ENCODE measurements at regions not wholly inside any gene's neighbourhood (a gene's known extent, or its start where the extent isn't known, plus 50 kb on each side); places are given as distances from the start of the nearest gene placed in this dataset.

DNA sequence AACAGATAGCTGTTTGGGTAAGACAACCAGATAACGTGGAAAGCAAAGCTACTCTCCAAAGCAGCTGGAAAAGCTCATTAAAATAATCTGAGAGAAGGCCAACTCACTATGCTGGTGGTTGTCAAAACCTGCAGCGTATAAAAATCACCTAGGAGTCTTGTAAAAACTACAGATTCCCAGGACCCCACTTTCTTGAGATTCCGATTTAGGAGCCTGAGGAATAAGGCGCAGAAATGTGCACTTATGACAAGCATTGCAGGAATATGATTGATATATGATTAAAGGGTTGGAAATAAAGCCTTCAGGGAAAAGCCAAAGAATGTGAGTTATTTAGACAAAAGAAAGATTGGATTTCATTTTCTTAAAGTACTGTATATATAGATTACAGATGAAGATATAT lies 285.0 kb upstream of the PTGER4 start:
- CTCF ChIA-PET, result no interaction called here
- no peak for DNase-seq (ENCODE audit: extremely low spot score)
- POLR2A ChIA-PET, result no interaction called here
- no peak for TF ChIP-seq HDGF (IDR thresholded peaks at IDR 0.05; ENCODE audit: borderline replicate concordance)
- TF ChIP-seq FOXM1 (IDR thresholded peaks at IDR 0.05; ENCODE audit: borderline replicate concordance), result no peak
- no peak for TF ChIP-seq L3MBTL2 (conservative IDR thresholded peaks at IDR 0.05)
- no peak for TF ChIP-seq SP1 (IDR thresholded peaks at IDR 0.05)
- TF ChIP-seq FOXA1 (IDR thresholded peaks at IDR 0.05), result no peak
- TF ChIP-seq FOXK2 (IDR thresholded peaks at IDR 0.05), result no peak
- no peak for TF ChIP-seq CTBP1 (IDR thresholded peaks at IDR 0.05; ENCODE audit: borderline replicate concordance)
- TF ChIP-seq LEF1 (IDR thresholded peaks at IDR 0.05; ENCODE audit: borderline replicate concordance), result no peak
- TF ChIP-seq ZNF384 (IDR thresholded peaks at IDR 0.05), result no peak
- no peak for TF ChIP-seq SUZ12 (IDR thresholded peaks at IDR 0.05)
- TF ChIP-seq BHLHE40 (IDR thresholded peaks at IDR 0.05; ENCODE audit: borderline replicate concordance), result no peak
- TF ChIP-seq ARNT (IDR thresholded peaks at IDR 0.05), result no peak
- no peak for TF ChIP-seq NFRKB (IDR thresholded peaks at IDR 0.05)
- no peak for TF ChIP-seq ELF4 (IDR thresholded peaks at IDR 0.05)
- no peak for TF ChIP-seq TARDBP (IDR thresholded peaks at IDR 0.05)
- TF ChIP-seq, protein P1, sequence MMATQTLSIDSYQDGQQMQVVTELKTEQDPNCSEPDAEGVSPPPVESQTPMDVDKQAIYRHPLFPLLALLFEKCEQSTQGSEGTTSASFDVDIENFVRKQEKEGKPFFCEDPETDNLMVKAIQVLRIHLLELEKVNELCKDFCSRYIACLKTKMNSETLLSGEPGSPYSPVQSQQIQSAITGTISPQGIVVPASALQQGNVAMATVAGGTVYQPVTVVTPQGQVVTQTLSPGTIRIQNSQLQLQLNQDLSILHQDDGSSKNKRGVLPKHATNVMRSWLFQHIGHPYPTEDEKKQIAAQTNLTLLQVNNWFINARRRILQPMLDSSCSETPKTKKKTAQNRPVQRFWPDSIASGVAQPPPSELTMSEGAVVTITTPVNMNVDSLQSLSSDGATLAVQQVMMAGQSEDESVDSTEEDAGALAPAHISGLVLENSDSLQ (IDR thresholded peaks at IDR 0.05), result no peak

DNA sequence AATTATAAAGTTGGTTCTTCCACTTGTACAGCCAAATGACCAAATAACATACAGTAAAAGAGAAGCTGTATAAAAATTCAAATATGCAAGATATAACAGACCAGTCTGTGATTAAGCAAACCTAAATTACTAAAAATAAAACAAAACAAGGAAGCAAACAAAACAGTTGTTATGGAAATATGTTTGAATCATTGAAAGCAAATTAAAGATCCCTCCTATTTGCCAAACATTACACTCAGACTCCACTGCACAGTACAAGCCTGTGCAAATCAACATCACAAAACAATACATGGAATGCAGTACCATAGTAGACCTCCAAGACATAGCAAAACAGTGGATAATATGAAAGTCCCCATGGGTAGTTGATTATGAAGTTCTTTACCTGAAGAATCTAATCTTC lies 288.1 kb upstream of the PTGER4 start:
- CTCF ChIA-PET, result no interaction called here
- no peak for DNase-seq (ENCODE audit: extremely low spot score)
- TF ChIP-seq ZNF384 (IDR thresholded peaks at IDR 0.05) (no peak), FOXM1 (IDR thresholded peaks at IDR 0.05; ENCODE audit: borderline replicate concordance) (no peak), LEF1 (IDR thresholded peaks at IDR 0.05; ENCODE audit: borderline replicate concordance) (no peak), SUZ12 (IDR thresholded peaks at IDR 0.05) (no peak), CTBP1 (IDR thresholded peaks at IDR 0.05; ENCODE audit: borderline replicate concordance) (no peak), HDGF (IDR thresholded peaks at IDR 0.05; ENCODE audit: borderline replicate concordance) (no peak)
- POLR2A ChIA-PET, result no interaction called here

DNA sequence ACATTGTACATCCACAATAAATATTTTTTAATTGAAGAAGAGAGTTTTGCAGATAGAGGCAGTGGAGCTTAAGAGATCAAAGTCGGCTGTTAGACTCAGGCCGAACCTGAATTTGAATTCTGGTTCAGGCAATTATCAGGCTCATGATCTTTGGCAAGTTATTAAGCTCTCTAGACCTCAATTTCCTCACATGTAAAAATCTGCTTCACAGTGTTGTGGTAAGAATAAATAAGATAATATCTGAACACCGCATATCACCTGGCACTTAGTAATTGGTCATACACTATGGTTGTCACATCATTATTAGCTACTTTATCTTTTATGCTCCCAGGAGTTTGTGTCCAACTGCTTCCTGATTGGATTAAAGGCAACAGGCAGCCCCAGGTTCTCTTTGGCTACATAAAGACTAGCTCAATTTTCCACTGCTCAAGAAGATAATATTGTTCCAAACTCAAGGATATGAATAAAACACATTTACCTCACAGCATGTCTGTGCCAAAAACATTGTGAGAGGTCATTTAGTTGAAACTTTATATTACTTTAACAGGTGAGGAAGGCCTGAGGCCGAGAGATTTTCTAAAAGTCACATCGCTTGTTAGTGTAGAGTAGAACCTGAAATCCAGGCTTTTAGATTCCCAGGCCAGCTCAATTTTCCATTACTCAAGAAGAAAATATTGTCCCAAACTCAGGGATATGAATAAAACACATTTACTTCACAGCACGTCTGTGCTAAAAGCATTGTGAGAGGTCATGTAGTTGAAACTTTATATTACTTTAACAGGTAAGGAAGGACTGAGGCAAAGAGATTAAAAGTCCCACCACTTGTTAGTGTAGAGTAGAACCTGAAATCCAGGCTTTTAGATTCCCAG lies 289.2 kb upstream of the PTGER4 start:
- no peak for DNase-seq (ENCODE audit: extremely low spot score)
- TF ChIP-seq SUZ12 (IDR thresholded peaks at IDR 0.05) (no peak), FOXK2 (IDR thresholded peaks at IDR 0.05) (no peak), ELF4 (IDR thresholded peaks at IDR 0.05) (no peak), LEF1 (IDR thresholded peaks at IDR 0.05; ENCODE audit: borderline replicate concordance) (no peak), TARDBP (IDR thresholded peaks at IDR 0.05) (no peak), CTBP1 (IDR thresholded peaks at IDR 0.05; ENCODE audit: borderline replicate concordance) (no peak), ARNT (IDR thresholded peaks at IDR 0.05) (no peak), HDGF (IDR thresholded peaks at IDR 0.05; ENCODE audit: borderline replicate concordance) (no peak), L3MBTL2 (conservative IDR thresholded peaks at IDR 0.05) (no peak), SP1 (IDR thresholded peaks at IDR 0.05) (no peak), FOXM1 (IDR thresholded peaks at IDR 0.05; ENCODE audit: borderline replicate concordance) (no peak), BHLHE40 (IDR thresholded peaks at IDR 0.05; ENCODE audit: borderline replicate concordance) (no peak), ZNF384 (IDR thresholded peaks at IDR 0.05) (no peak), FOXA1 (IDR thresholded peaks at IDR 0.05) (no peak), NFRKB (IDR thresholded peaks at IDR 0.05) (no peak)
- TF ChIP-seq, protein P1 (IDR thresholded peaks at IDR 0.05), result no peak
- ChIA-PET CTCF (no interaction called here), POLR2A (no interaction called here)

DNA sequence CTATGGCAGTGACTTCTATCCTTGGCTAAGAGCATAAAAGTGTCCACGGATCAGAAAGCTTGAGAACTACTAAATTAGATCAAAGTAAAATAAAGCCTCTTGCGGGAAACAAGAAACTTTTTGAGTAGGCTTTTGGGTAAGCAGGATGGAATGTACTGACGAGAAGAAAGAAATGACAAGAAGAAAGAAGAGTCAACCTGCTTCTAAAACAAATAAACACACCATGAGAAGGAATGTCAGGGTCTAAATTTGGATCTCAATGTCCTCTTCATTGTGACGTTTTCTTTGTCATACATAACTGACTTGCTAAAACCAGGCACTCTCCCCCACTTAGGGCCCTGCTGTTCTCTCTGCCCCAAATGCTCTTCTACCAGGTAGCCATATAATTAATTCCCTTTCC lies 290.1 kb upstream of the PTGER4 start:
- TF ChIP-seq, protein P1 (IDR thresholded peaks at IDR 0.05), result no peak
- ChIA-PET POLR2A (no interaction called here), CTCF (no interaction called here)
- DNase-seq (ENCODE audit: extremely low spot score), result no peak

DNA sequence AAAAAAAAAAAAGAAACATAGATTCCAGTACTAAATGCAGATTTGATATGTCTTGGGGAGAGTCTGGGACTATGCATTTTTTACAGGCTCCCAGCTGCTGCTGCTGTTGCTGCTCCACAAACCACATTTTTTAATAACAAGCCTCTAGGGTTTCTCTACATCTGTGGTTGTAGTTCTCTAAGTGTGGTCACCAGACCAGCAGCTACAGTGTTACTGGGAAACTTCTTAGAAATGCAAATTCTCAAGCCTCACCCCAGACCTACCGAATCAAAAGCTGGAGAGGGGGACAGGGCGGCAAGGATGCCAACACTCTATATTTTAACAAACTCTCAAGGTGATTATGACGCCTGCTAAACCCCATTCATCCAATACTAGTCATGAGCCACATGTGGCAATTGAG lies 293.4 kb upstream of the PTGER4 start:
- TF ChIP-seq NFRKB (IDR thresholded peaks at IDR 0.05) (no peak), ELF4 (IDR thresholded peaks at IDR 0.05) (no peak), ZNF384 (IDR thresholded peaks at IDR 0.05) (no peak), FOXK2 (IDR thresholded peaks at IDR 0.05) (no peak), BHLHE40 (IDR thresholded peaks at IDR 0.05; ENCODE audit: borderline replicate concordance) (no peak), HDGF (IDR thresholded peaks at IDR 0.05; ENCODE audit: borderline replicate concordance) (no peak)
- POLR2A ChIA-PET, result no interaction called here
- CTCF ChIA-PET, result no interaction called here
- no peak for DNase-seq (ENCODE audit: extremely low spot score)

DNA sequence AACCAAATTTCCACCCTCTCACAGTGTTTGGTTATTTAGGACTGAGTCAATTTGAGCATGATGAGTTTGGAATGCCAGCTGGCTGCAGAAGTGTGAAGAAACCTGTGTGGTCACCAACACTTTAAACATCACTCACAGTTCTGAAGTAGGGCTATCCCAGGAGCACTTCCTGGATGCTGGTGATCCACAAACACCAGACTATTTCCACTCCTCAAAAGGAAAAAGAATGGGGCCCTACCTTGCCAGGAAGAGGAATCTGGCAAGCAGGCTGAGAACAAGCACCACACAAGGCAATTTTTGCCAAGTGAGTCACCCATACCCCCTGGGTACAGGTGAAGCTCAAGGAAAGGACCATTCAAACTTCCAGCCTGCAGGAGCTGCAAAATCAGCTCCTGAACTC lies 294.2 kb upstream of the PTGER4 start:
- TF ChIP-seq HDGF (IDR thresholded peaks at IDR 0.05; ENCODE audit: borderline replicate concordance) (no peak), NFRKB (IDR thresholded peaks at IDR 0.05) (no peak), ARNT (IDR thresholded peaks at IDR 0.05) (no peak), BHLHE40 (IDR thresholded peaks at IDR 0.05; ENCODE audit: borderline replicate concordance) (no peak), L3MBTL2 (conservative IDR thresholded peaks at IDR 0.05) (no peak), FOXA1 (IDR thresholded peaks at IDR 0.05) (no peak), SP1 (IDR thresholded peaks at IDR 0.05) (no peak), TARDBP (IDR thresholded peaks at IDR 0.05) (no peak), FOXK2 (IDR thresholded peaks at IDR 0.05) (no peak), CTBP1 (IDR thresholded peaks at IDR 0.05; ENCODE audit: borderline replicate concordance) (no peak), ZNF384 (IDR thresholded peaks at IDR 0.05) (no peak), ELF4 (IDR thresholded peaks at IDR 0.05) (no peak), SUZ12 (IDR thresholded peaks at IDR 0.05) (no peak), LEF1 (IDR thresholded peaks at IDR 0.05; ENCODE audit: borderline replicate concordance) (no peak), FOXM1 (IDR thresholded peaks at IDR 0.05; ENCODE audit: borderline replicate concordance) (no peak)
- TF ChIP-seq, protein P1 (IDR thresholded peaks at IDR 0.05), result no peak
- CTCF ChIA-PET, result no interaction called here
- POLR2A ChIA-PET, result no interaction called here
- no peak for DNase-seq (ENCODE audit: extremely low spot score)
